CD4-positive, alpha-beta T cell (primary cell): ENCODE measurements at regions not wholly inside any gene's neighbourhood (a gene's known extent, or its start where the extent isn't known, plus 50 kb on each side); places are given as distances from the start of the nearest gene placed in this dataset.

Experiments used
- ATAC-seq: fragments of 200-7000 bp; cut with Tn5 transposase; one replicate; pipeline ENCODE4 v1.10.0; 2022; ENCODE audit warnings: mild to moderate bottlenecking; ENCODE audit not compliant: poor library complexity
- CTCF ChIA-PET: fragments of 350-600 bp; sonication (Branson Sonifier 250); formaldehyde crosslinking; loops from one replicate; lab custom pipeline; 2021; ENCODE audit warnings: antibody characterized with exemption, inconsistent platforms; lab: Charles Lee
- POLR2A ChIA-PET: fragments of 350-600 bp; sonication (Branson Sonifier 250); formaldehyde crosslinking; loops from one replicate; lab custom pipeline; 2021; ENCODE audit warnings: antibody characterized with exemption, inconsistent platforms; lab: Charles Lee
- DNase-seq, 14 experiments: peaks; one replicate each; pipeline ENCODE4 v3.0.0-alpha.2; 2013 to 2020; ENCODE audit warnings: mixed read lengths in 2 of 14
- H3K27ac ChIP-seq, 2 donors: one replicate each; pipeline versions ENCODE4 v1.5.1 to v1.7.0; 2013; ENCODE audit warnings: low read length in 2 of 2, low read depth in 1 of 2, mild to moderate bottlenecking in 1 of 2
- H3K27me3 ChIP-seq, 2 experiments: 1 replicate in 1 of 2; 2 replicates in 1 of 2; pipeline versions ENCODE4 v1.6.1 to v1.7.0; 2013; ENCODE audit warnings: low read length in 2 of 2, control low read depth in 1 of 2, mild to moderate bottlenecking in 1 of 2, moderate library complexity in 1 of 2; ENCODE audit not compliant: insufficient read depth in 2 of 2, control insufficient read depth in 1 of 2
- H3K36me3 ChIP-seq: one replicate; pipeline ENCODE4 v1.6.1; 2013; ENCODE audit warnings: low read length, control low read depth; ENCODE audit not compliant: insufficient read depth
- H3K4me1 ChIP-seq: one replicate; pipeline ENCODE4 v1.6.1; 2013; ENCODE audit warnings: low read length, control low read depth; ENCODE audit not compliant: insufficient read depth
- H3K4me3 ChIP-seq: one replicate; pipeline ENCODE4 v1.5.1; 2013; ENCODE audit warnings: mild to moderate bottlenecking, low read length, moderate library complexity
- H3K9me3 ChIP-seq, 2 experiments: 1 replicate in 1 of 2; 2 replicates in 1 of 2; pipeline versions ENCODE4 v1.6.1 to v1.7.0; 2013; ENCODE audit warnings: low read length in 2 of 2, mild to moderate bottlenecking in 2 of 2, control low read depth in 1 of 2, moderate library complexity in 1 of 2; ENCODE audit not compliant: control insufficient read depth in 1 of 2, insufficient read depth in 1 of 2
- H3K27ac Mint-ChIP-seq: one replicate; pipeline ENCODE4 v1.8.0; 2020; ENCODE audit warnings: mixed read lengths
- H3K27me3 Mint-ChIP-seq: one replicate; pipeline ENCODE4 v1.8.0; 2021; ENCODE audit warnings: mixed read lengths
- H3K36me3 Mint-ChIP-seq: one replicate; pipeline ENCODE4 v1.8.0; 2021; ENCODE audit warnings: low read depth, mixed read lengths
- H3K4me1 Mint-ChIP-seq: one replicate; pipeline ENCODE4 v1.8.0; 2021; ENCODE audit warnings: low read depth, mixed read lengths
- H3K4me3 Mint-ChIP-seq: one replicate; pipeline ENCODE4 v1.8.0; 2020; ENCODE audit warnings: mild to moderate bottlenecking, mixed read lengths
- H3K9me3 Mint-ChIP-seq: one replicate; pipeline ENCODE4 v1.8.0; 2020; ENCODE audit warnings: mixed read lengths
- intact Hi-C, 2 experiments: fragments of 100-400 bp; cut with DNase I in 1 of 2; cut with micrococcal nuclease in 1 of 2; formaldehyde crosslinking; loops; one replicate each; pipeline versions ENCODE4 v1.15.1 to v1.9.0; 2023 to 2025; cut with DNase I, micrococcal nuclease
- TF ChIP-seq, protein P1 (sequence below): fragments of 200-600 bp; IDR thresholded peaks from one replicate; pipeline ENCODE4 v1.8.0; 2022; ENCODE audit warnings: antibody characterized with exemption, mild to moderate bottlenecking

DNA sequence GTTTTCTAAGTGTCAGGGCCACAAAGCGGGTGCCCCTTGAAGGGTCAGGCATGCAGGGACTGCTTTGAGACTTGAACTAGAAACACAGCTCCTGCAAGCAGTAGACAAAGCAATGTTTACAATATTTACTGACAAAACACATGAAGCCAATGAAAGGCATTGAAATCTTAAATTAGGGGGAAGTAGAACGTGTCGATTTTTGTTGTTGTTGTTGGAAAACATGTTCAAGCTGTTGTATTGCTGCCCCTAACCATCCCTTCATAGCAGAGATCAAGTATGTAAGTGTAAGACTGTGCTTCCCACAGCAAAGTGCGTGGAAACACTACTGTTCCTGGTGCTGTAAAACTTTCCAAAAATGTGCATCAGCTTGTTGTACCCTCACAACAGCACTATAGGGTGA is 131.6 kb upstream of the MGMT start:
- Mint-ChIP-seq H3K36me3 (no peaks in the 10 kb centered on the region), H3K4me3 (no peak overlapping the region), H3K4me1 (no peaks in the 10 kb centered on the region), H3K9me3 (no peaks in the 10 kb centered on the region), H3K27ac (no peak overlapping the region), H3K27me3 (peaks cover 15% of the 10 kb centered on the region)
- Histone ChIP-seq H3K27ac (no peak overlapping the region), H3K4me3 (no peak overlapping the region), H3K27me3 (no peaks in the 10 kb centered on the region), H3K4me1 (no peaks in the 10 kb centered on the region), H3K36me3 (no peaks in the 10 kb centered on the region), H3K9me3 (peaks cover 0 to 5% of the 10 kb centered on the region in 2 experiments)
- DNase-seq (no peak), ATAC-seq (no peak)
- TF ChIP-seq, protein P1, sequence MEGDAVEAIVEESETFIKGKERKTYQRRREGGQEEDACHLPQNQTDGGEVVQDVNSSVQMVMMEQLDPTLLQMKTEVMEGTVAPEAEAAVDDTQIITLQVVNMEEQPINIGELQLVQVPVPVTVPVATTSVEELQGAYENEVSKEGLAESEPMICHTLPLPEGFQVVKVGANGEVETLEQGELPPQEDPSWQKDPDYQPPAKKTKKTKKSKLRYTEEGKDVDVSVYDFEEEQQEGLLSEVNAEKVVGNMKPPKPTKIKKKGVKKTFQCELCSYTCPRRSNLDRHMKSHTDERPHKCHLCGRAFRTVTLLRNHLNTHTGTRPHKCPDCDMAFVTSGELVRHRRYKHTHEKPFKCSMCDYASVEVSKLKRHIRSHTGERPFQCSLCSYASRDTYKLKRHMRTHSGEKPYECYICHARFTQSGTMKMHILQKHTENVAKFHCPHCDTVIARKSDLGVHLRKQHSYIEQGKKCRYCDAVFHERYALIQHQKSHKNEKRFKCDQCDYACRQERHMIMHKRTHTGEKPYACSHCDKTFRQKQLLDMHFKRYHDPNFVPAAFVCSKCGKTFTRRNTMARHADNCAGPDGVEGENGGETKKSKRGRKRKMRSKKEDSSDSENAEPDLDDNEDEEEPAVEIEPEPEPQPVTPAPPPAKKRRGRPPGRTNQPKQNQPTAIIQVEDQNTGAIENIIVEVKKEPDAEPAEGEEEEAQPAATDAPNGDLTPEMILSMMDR: no peak
- POLR2A ChIA-PET: no interaction called here
- intact Hi-C loops: no loop called here
- CTCF ChIA-PET: no interaction called here

DNA sequence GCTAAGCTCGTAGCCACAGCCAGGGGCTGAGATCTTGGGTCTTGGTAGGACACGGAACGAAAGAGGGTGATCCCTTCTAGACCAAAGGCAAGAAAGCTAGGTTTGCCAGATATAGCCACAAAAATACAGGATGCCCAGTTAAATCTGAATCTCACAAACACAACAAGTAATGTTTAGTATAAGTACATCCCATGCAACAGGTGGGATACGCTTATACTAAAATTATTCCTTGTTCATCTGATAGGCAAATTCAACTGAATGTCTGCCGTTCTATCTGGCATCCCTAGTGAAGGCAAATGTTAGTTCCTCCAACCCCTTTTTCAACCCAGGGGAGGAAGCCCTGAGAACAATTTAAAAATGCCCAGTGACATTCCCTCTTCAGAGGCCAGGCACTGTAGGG is 131.1 kb upstream of the MGMT start:
- Mint-ChIP-seq H3K27ac (no peak overlapping the region), H3K27me3 (peaks cover 14% of the 10 kb centered on the region), H3K36me3 (no peaks in the 10 kb centered on the region), H3K9me3 (no peaks in the 10 kb centered on the region), H3K4me3 (no peak overlapping the region), H3K4me1 (no peaks in the 10 kb centered on the region)
- intact Hi-C loops: no loop called here
- Histone ChIP-seq H3K4me3 (no peak overlapping the region), H3K9me3 (peaks cover 0 to 5% of the 10 kb centered on the region in 2 experiments), H3K27ac (no peak overlapping the region), H3K36me3 (no peaks in the 10 kb centered on the region), H3K27me3 (no peaks in the 10 kb centered on the region), H3K4me1 (no peaks in the 10 kb centered on the region)
- ChIA-PET CTCF (no interaction called here), POLR2A (no interaction called here)
- TF ChIP-seq, protein P1: no peak
- DNase-seq (no peak), ATAC-seq (no peak)

DNA sequence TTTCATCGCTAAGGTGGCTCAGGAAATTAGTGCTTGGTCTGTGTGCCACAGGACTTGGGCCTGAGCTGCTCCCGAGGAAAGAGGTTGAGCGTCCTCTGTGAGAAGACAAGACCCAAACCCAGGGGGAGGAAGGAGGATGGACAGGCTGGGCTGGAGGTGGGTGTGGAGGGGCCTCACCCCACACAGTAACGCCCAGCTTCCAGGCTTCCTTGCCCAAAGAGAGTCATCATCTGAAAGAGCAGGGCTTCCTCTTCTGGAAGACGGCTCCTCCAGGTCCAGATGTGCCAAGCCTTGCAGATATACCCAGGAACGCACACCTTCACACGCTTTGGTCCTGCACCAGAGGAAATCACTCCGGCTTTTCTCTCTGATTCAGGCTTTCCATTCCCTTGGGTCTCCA is 127.8 kb upstream of the MGMT start:
- Histone ChIP-seq H3K9me3 (peaks cover 0 to 7% of the 10 kb centered on the region in 2 experiments), H3K36me3 (no peaks in the 10 kb centered on the region), H3K4me3 (no peak overlapping the region), H3K27ac (no peak overlapping the region), H3K4me1 (no peaks in the 10 kb centered on the region), H3K27me3 (no peaks in the 10 kb centered on the region)
- Mint-ChIP-seq H3K4me3 (no peak overlapping the region), H3K36me3 (no peaks in the 10 kb centered on the region), H3K4me1 (no peaks in the 10 kb centered on the region), H3K9me3 (no peaks in the 10 kb centered on the region), H3K27me3 (peaks cover 3% of the 10 kb centered on the region), H3K27ac (no peak overlapping the region)
- POLR2A ChIA-PET: no interaction called here
- ATAC-seq (no peak), DNase-seq (no peak)
- CTCF ChIA-PET: no interaction called here
- TF ChIP-seq, protein P1: no peak
- intact Hi-C loops: no loop called here
